ENCODE measurements at regions not wholly inside any gene's neighbourhood (a gene's known extent, or its start where the extent isn't known, plus 50 kb on each side); places are given as distances from the start of the nearest gene placed in this dataset.

DNA sequence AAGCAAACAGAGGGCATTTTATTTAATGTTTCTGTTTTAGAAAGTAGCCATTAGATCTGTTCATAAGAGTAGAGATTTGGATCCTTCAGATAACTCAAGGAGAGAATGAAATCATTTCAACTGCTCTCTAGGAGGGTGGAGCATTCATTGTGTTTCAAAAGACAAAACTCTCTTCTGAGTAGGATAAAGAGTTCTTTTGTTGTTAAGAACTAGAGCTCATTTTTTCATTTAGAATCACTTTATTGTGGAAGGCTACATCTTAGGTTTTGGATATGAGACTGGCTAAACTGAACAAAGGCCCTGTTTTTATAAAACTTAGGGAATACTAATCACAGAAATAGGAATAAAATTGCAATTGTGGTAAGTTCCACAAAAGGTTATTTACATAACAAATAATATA, 193.9 kb upstream of the PCDH10 start:
- TF ChIP-seq, protein P1, sequence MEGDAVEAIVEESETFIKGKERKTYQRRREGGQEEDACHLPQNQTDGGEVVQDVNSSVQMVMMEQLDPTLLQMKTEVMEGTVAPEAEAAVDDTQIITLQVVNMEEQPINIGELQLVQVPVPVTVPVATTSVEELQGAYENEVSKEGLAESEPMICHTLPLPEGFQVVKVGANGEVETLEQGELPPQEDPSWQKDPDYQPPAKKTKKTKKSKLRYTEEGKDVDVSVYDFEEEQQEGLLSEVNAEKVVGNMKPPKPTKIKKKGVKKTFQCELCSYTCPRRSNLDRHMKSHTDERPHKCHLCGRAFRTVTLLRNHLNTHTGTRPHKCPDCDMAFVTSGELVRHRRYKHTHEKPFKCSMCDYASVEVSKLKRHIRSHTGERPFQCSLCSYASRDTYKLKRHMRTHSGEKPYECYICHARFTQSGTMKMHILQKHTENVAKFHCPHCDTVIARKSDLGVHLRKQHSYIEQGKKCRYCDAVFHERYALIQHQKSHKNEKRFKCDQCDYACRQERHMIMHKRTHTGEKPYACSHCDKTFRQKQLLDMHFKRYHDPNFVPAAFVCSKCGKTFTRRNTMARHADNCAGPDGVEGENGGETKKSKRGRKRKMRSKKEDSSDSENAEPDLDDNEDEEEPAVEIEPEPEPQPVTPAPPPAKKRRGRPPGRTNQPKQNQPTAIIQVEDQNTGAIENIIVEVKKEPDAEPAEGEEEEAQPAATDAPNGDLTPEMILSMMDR (IDR thresholded peaks at IDR 0.05; ENCODE audit: low read length), result no peak
- no peak for TF ChIP-seq EZH2 (IDR thresholded peaks at IDR 0.05; ENCODE audit: borderline replicate concordance, low read length)
